ENCODE measurements at regions not wholly inside any gene's neighbourhood (a gene's known extent, or its start where the extent isn't known, plus 50 kb on each side); places are given as distances from the start of the nearest gene placed in this dataset.

- 80% methylated on average over 4 of the region's 4 CpGs for WGBS (ENCODE audit: insufficient coverage, low coverage, low lambda C conversion rate, missing lambda C conversion rate)
Observed at GRCh38 chr5:91315701-91316100, 67.4 kb downstream of the ARRDC3 start.

GRCh38 chr5:91313757-91314673 lies 69.1 kb downstream of the ARRDC3 start:
- DNase-seq (peak; percentile 62 to 79 (median 75)), ATAC-seq (peak; percentile 72 to 92 (median 88))
- WGBS (ENCODE audit: insufficient coverage, low coverage, low lambda C conversion rate, missing lambda C conversion rate) = 39% methylated on average over 9 of the region's 9 CpGs
- no peaks in the 10 kb centered on the region for H3K36me3 ChIP-seq
- H3K4me3 ChIP-seq = peak overlapping the region in 1 of 3 donors; percentile 44
- TF ChIP-seq POLR2A (IDR thresholded peaks at IDR 0.05) = peak; percentile 65
- TF ChIP-seq CTCF (IDR thresholded peaks at IDR 0.05) = no peak
- H3K9me3 ChIP-seq = no peaks in the 10 kb centered on the region
- H3K27ac ChIP-seq = peak overlapping the region in 2 of 3 donors; percentile 48 to 60
- intact Hi-C loops (cut with DNase I) = no loop called here
- no peaks in the 10 kb centered on the region for H3K27me3 ChIP-seq
- H3K4me1 ChIP-seq = peaks cover 0 to 27% (median 2%) of the 10 kb centered on the region in 4 donors

More at GRCh38 chr5:91315701-91316100, 67.4 kb downstream of the ARRDC3 start:
- peaks cover 0 to 27% (median 2%) of the 10 kb centered on the region in 4 donors for H3K4me1 ChIP-seq
- H3K4me3 ChIP-seq = no peak overlapping the region
- H3K36me3 ChIP-seq = no peaks in the 10 kb centered on the region
- intact Hi-C loops (cut with DNase I) = no loop called here
- DNase-seq (no peak), ATAC-seq (no peak)
- H3K9me3 ChIP-seq = no peaks in the 10 kb centered on the region
- H3K27me3 ChIP-seq = no peaks in the 10 kb centered on the region
- no peak for TF ChIP-seq CTCF (IDR thresholded peaks at IDR 0.05)
- no peak for TF ChIP-seq POLR2A (IDR thresholded peaks at IDR 0.05)
- no peak overlapping the region for H3K27ac ChIP-seq

GRCh38 chr5:91312698-91313097 lies 70.4 kb downstream of the ARRDC3 start:
- Histone ChIP-seq H3K9me3 (no peaks in the 10 kb centered on the region), H3K27me3 (no peaks in the 10 kb centered on the region), H3K27ac (peak overlapping the region in 2 of 3 donors; percentile 60 to 61), H3K4me1 (peaks cover 0 to 27% (median 2%) of the 10 kb centered on the region in 4 donors), H3K4me3 (peak overlapping the region in 1 of 3 donors; percentile 44), H3K36me3 (no peaks in the 10 kb centered on the region)
- intact Hi-C loops (cut with DNase I) = no loop called here
- DNase-seq = no peak
- 56% methylated on average over 1 of the region's 1 CpG for WGBS (ENCODE audit: insufficient coverage, low coverage, low lambda C conversion rate, missing lambda C conversion rate)
- no peak for ATAC-seq
- TF ChIP-seq POLR2A (IDR thresholded peaks at IDR 0.05) (no peak), CTCF (IDR thresholded peaks at IDR 0.05) (no peak)

GRCh38 chr5:91311697-91312501 lies 71.2 kb downstream of the ARRDC3 start:
- Histone ChIP-seq H3K27ac (peak overlapping the region; percentile 17 to 61 (median 56)), H3K27me3 (no peaks in the 10 kb centered on the region), H3K9me3 (no peaks in the 10 kb centered on the region), H3K36me3 (no peaks in the 10 kb centered on the region), H3K4me3 (peak overlapping the region in 1 of 3 donors; percentile 4), H3K4me1 (peaks cover 0 to 27% (median 2%) of the 10 kb centered on the region in 4 donors)
- peak; percentile 55 to 73 (median 66) for ATAC-seq
- DNase-seq = peak in 2 of 3 donors; percentile 38 to 44
- no peak for TF ChIP-seq POLR2A (IDR thresholded peaks at IDR 0.05)
- TF ChIP-seq CTCF (IDR thresholded peaks at IDR 0.05) = no peak
- 39% methylated on average over 11 of the region's 11 CpGs for WGBS (ENCODE audit: insufficient coverage, low coverage, low lambda C conversion rate, missing lambda C conversion rate)
- intact Hi-C loops (cut with DNase I) = no loop called here
